K562 (cell line): ENCODE measurements at regions not wholly inside any gene's neighbourhood (a gene's known extent, or its start where the extent isn't known, plus 50 kb on each side); places are given as distances from the start of the nearest gene placed in this dataset.

Experiments used
- ATAC-seq: fragments of 200-7000 bp; cut with Tn5 transposase; 3 replicates; pipeline ENCODE4 v1.9.1; 2020; ENCODE audit warnings: moderate library complexity
- BruUV-seq: library from RNA; stranded (reverse); fragments of 400-500 nt; replicated peaks from 2 replicates; lab custom pipeline; 2021; lab: Mats Ljungman, UMichigan
- CTCF ChIA-PET: fragments of 300-600 bp; formaldehyde crosslinking; extraction: SDS; loops from one replicate; lab custom pipeline; 2021; ENCODE audit warnings: low intra/inter-chr PET ratio; lab: Yijun Ruan, JAX
- POLR2A ChIA-PET: fragments of 300-600, 350-650 bp; sonication (Branson Sonifier 250); formaldehyde crosslinking; extraction: SDS; loops from one replicate; lab custom pipeline; 2021; ENCODE audit warnings: antibody characterized with exemption, inconsistent platforms; lab: Yijun Ruan, JAX
- DNase-seq, 4 experiments: peaks; one replicate each; pipeline versions ENCODE4 v3.0.0 to v3.0.0-alpha.2; 2011 to 2018; ENCODE audit warnings: low spot score in 3 of 4, mixed read lengths in 3 of 4; ENCODE audit errors: extremely low read depth in 1 of 4
- FAIRE-seq: peaks from 2 replicates; lab custom pipeline; 2011; peaks lifted over from hg19 to GRCh38; lab: Jason Lieb, UNC
- H2AFZ ChIP-seq: 2 replicates; pipeline ENCODE4 v1.6.0; 2011; ENCODE audit warnings: low read depth, low read length, control low read depth, inconsistent platforms
- H3K27ac ChIP-seq: fragments of 200-600 bp; 3 replicates; pipeline ENCODE4 v1.8.0; 2011; ENCODE audit warnings: low read depth, mild to moderate bottlenecking, control low read depth, inconsistent platforms, low read length, moderate library complexity, mixed read lengths; ENCODE audit errors: extremely low read depth
- H3K27me3 ChIP-seq, 2 experiments: fragments of 300-600 bp in 1 of 2; 2 replicates in 1 of 2; 3 replicates in 1 of 2; pipeline versions ENCODE4 v1.6.0 to v1.8.0; 2011; ENCODE audit warnings: inconsistent platforms in 2 of 2, low read length in 2 of 2, mild to moderate bottlenecking in 1 of 2, mixed read lengths in 1 of 2, moderate library complexity in 1 of 2; ENCODE audit not compliant: control insufficient read depth in 2 of 2, insufficient read depth in 2 of 2
- H3K36me3 ChIP-seq: fragments of 300-600 bp; 3 replicates; pipeline ENCODE4 v1.8.0; 2011; ENCODE audit warnings: mild to moderate bottlenecking, low read length, inconsistent platforms; ENCODE audit not compliant: control insufficient read depth, insufficient read depth
- H3K4me1 ChIP-seq, 2 experiments: fragments of 200-600 bp in 1 of 2; replicated peaks in 1 of 2; 2 replicates in 1 of 2; 3 replicates in 1 of 2; pipeline versions ENCODE4 v1.5.1 to v1.8.0; 2011; ENCODE audit warnings: inconsistent platforms in 2 of 2, low read length in 2 of 2, mild to moderate bottlenecking in 1 of 2, mixed read lengths in 1 of 2, moderate library complexity in 1 of 2; ENCODE audit not compliant: control insufficient read depth in 2 of 2, insufficient read depth in 2 of 2
- H3K4me2 ChIP-seq: 2 replicates; pipeline ENCODE4 v1.6.1; 2011; ENCODE audit warnings: low read length, control low read depth, inconsistent platforms, mixed read lengths; ENCODE audit not compliant: insufficient read depth
- H3K4me3 ChIP-seq: fragments of 200-600 bp; sonication (generic), shearing (Covaris generic); 2 replicates; pipeline ENCODE4 v1.5.1; 2016; ENCODE audit warnings: control low read depth, inconsistent platforms
- H3K79me2 ChIP-seq: fragments of 200-600 bp; 3 replicates; pipeline ENCODE4 v1.8.0; 2011; ENCODE audit warnings: low read length, inconsistent platforms; ENCODE audit not compliant: control insufficient read depth, insufficient read depth
- H3K9ac ChIP-seq, 2 experiments: 2 replicates each; pipeline versions ENCODE4 v1.6.0 to v1.6.1; 2011; ENCODE audit warnings: low read depth in 2 of 2, low read length in 2 of 2, control low read depth in 1 of 2, inconsistent platforms in 1 of 2, mild to moderate bottlenecking in 1 of 2, mixed read lengths in 1 of 2; ENCODE audit not compliant: insufficient read depth in 1 of 2
- H3K9me1 ChIP-seq: one replicate; pipeline ENCODE4 v1.6.0; 2011; ENCODE audit warnings: inconsistent platforms, mild to moderate bottlenecking, low read length, moderate library complexity; ENCODE audit not compliant: control insufficient read depth, insufficient read depth
- H3K9me3 ChIP-seq: replicated peaks from 2 replicates; pipeline ENCODE4 v1.5.1; 2011; ENCODE audit warnings: low read depth, low read length, inconsistent platforms; ENCODE audit not compliant: control insufficient read depth, insufficient read depth
- H4K20me1 ChIP-seq: replicated peaks from 2 replicates; pipeline ENCODE4 v1.6.1; 2011; ENCODE audit warnings: low read length, inconsistent platforms, mixed read lengths; ENCODE audit not compliant: control insufficient read depth, insufficient read depth
- ILF3 ChIP-seq: fragments of 450-650 bp; IDR thresholded peaks from 2 replicates; pipeline ENCODE4 v1.6.1; 2018; ENCODE audit warnings: antibody characterized with exemption, mild to moderate bottlenecking, moderate library complexity, borderline replicate concordance
- RREB1 ChIP-seq: fragments of 250-450 bp; sonication (Bioruptor Pico); IDR thresholded peaks from 2 replicates; pipeline ENCODE4 v1.4.0; 2020
- ZFPM2 ChIP-seq: fragments of 250-450 bp; sonication (Bioruptor Pico); IDR thresholded peaks from 2 replicates; pipeline ENCODE4 v1.5.1; 2022; ENCODE audit warnings: mild to moderate bottlenecking
- ZNF184 ChIP-seq: sonication (generic); formaldehyde crosslinking; IDR thresholded peaks from 2 replicates; pipeline ENCODE4 v1.5.0; 2020; ENCODE audit warnings: missing genetic modification reagents
- ZNF239 ChIP-seq: fragments of 250-450 bp; sonication (Bioruptor Pico); IDR thresholded peaks from 2 replicates; pipeline ENCODE4 v1.4.0; 2020; ENCODE audit warnings: mild to moderate bottlenecking
- ZSCAN32 ChIP-seq: fragments of 450-650 bp; formaldehyde crosslinking; IDR thresholded peaks from 2 replicates; pipeline ENCODE4 v1.4.0; 2020; ENCODE audit warnings: mild to moderate bottlenecking, moderate library complexity
- WGBS: fragments of 100-300 bp; shearing (Covaris generic); methylation state at CpG from one replicate; pipeline ENCODE4 v1.1.6; 2016; ENCODE audit warnings: low coverage, mixed read lengths; ENCODE audit not compliant: insufficient coverage; ENCODE audit errors: missing lambda C conversion rate; 5-methylcytosine and 5-hydroxymethylcytosine counted together
- in situ Hi-C: fragments of 300-500 bp; cut with MboI; formaldehyde crosslinking; loops from 4 replicates; pipeline ENCODE4 v1.15.0; 2018; ENCODE audit warnings: inconsistent platforms, mixed read lengths
- intact Hi-C: fragments of 100-400 bp; cut with micrococcal nuclease; formaldehyde crosslinking; loops from 2 replicates; pipeline ENCODE4 v1.14.2; 2022

- FAIRE-seq, result no peak
- intact Hi-C loops, result no loop called here
- no peaks in the 10 kb centered on the region for H3K9me3 ChIP-seq
Measured at GRCh38 chr15:46461416-46461815, 826.6 kb downstream of the SQOR start.

More at GRCh38 chr15:46461416-46461815, 826.6 kb downstream of the SQOR start:
- in situ Hi-C loops, result no loop called here
- Histone ChIP-seq H2AFZ (no peak overlapping the region), H3K36me3 (no peaks in the 10 kb centered on the region), H4K20me1 (no peaks in the 10 kb centered on the region), H3K4me1 (no peaks in the 10 kb centered on the region), H3K9ac (no peak overlapping the region), H3K9me1 (no peaks in the 10 kb centered on the region), H3K4me3 (no peak overlapping the region), H3K79me2 (no peaks in the 10 kb centered on the region), H3K4me2 (no peak overlapping the region), H3K27ac (no peak overlapping the region), H3K27me3 (no peaks in the 10 kb centered on the region)
- WGBS, result 0% methylated on average over 2 of the region's 2 CpGs
- POLR2A ChIA-PET, result no interaction called here
- CTCF ChIA-PET, result no interaction called here
- DNase-seq (no peak), ATAC-seq (no peak)
- no TSS peak for BruUV-seq
- no peak for TF ChIP-seq ZSCAN32 (CRISPR knock-in tag)
- no peak for TF ChIP-seq ZNF184 (CRISPR knock-in tag)
- no peak for TF ChIP-seq ZNF239 (CRISPR knock-in tag)
- TF ChIP-seq RREB1, result no peak
- TF ChIP-seq ILF3, result no peak
- no peak for TF ChIP-seq ZFPM2 (CRISPR knock-in tag)
